NT2/D1 (cell line): ENCODE measurements at regions not wholly inside any gene's neighbourhood (a gene's known extent, or its start where the extent isn't known, plus 50 kb on each side); places are given as distances from the start of the nearest gene placed in this dataset.

Experiments used
- DNase-seq: peaks from one replicate; pipeline ENCODE4 v3.0.0-alpha.2; 2011; ENCODE audit warnings: low read depth, low spot score
- H3K27me3 ChIP-seq: 2 replicates; pipeline ENCODE4 v1.6.0; 2011; ENCODE audit warnings: mild to moderate bottlenecking; ENCODE audit not compliant: insufficient read length, insufficient read depth
- H3K36me3 ChIP-seq: 2 replicates; pipeline ENCODE4 v1.6.1; 2011; ENCODE audit warnings: mild to moderate bottlenecking, low read length, mixed read lengths; ENCODE audit not compliant: insufficient read depth, insufficient read length
- H3K4me1 ChIP-seq: 2 replicates; pipeline ENCODE4 v1.5.1; 2011; ENCODE audit not compliant: insufficient read depth, insufficient read length
- H3K4me3 ChIP-seq: 2 replicates; pipeline ENCODE4 v1.5.1; 2011; ENCODE audit warnings: low read depth; ENCODE audit not compliant: insufficient read length
- H3K9ac ChIP-seq: 2 replicates; pipeline ENCODE4 v1.6.0; 2011; ENCODE audit warnings: low read depth; ENCODE audit not compliant: insufficient read length
- H3K9me3 ChIP-seq: 2 replicates; pipeline ENCODE4 v1.5.1; 2011; ENCODE audit warnings: mild to moderate bottlenecking, low read length; ENCODE audit not compliant: insufficient read depth
- SUZ12 ChIP-seq: IDR thresholded peaks from 2 replicates; pipeline ENCODE4 v1.6.1; 2011; ENCODE audit not compliant: insufficient read length, insufficient read depth; ENCODE audit errors: extremely low read depth
- YY1 ChIP-seq: IDR thresholded peaks from 2 replicates; pipeline ENCODE4 v1.6.1; 2011; ENCODE audit not compliant: insufficient read length, insufficient read depth
- ZNF274 ChIP-seq: IDR thresholded peaks from 2 replicates; pipeline ENCODE4 v1.6.1; 2011; ENCODE audit warnings: mild to moderate bottlenecking, low read depth, low read length

- H3K9ac ChIP-seq, result no peak overlapping the region
- H3K4me3 ChIP-seq, result no peak overlapping the region
- no peaks in the 10 kb centered on the region for H3K4me1 ChIP-seq
- H3K9me3 ChIP-seq, result no peaks in the 10 kb centered on the region
- no peaks in the 10 kb centered on the region for H3K36me3 ChIP-seq
- no peak for DNase-seq
- H3K27me3 ChIP-seq, result no peaks in the 10 kb centered on the region
- no peak for TF ChIP-seq YY1
- TF ChIP-seq SUZ12, result no peak
- no peak for TF ChIP-seq ZNF274
These were observed 220.3 kb downstream of the SNX13 start for GRCh38 chr7:17719998-17720397.

- H3K9ac ChIP-seq, result no peak overlapping the region
- DNase-seq, result no peak
- no peaks in the 10 kb centered on the region for H3K27me3 ChIP-seq
- no peaks in the 10 kb centered on the region for H3K4me1 ChIP-seq
- no peak for TF ChIP-seq ZNF274
- no peak for TF ChIP-seq SUZ12
- TF ChIP-seq YY1, result no peak
- no peak overlapping the region for H3K4me3 ChIP-seq
- no peaks in the 10 kb centered on the region for H3K36me3 ChIP-seq
- H3K9me3 ChIP-seq, result no peaks in the 10 kb centered on the region
These were observed 218.5 kb downstream of the SNX13 start for GRCh38 chr7:17721736-17722285.

GRCh38 chr7:17722798-17723197 lies 217.5 kb downstream of the SNX13 start:
- no peaks in the 10 kb centered on the region for H3K27me3 ChIP-seq
- no peak overlapping the region for H3K9ac ChIP-seq
- H3K4me3 ChIP-seq, result no peak overlapping the region
- TF ChIP-seq SUZ12 (no peak), ZNF274 (no peak), YY1 (no peak)
- no peaks in the 10 kb centered on the region for H3K9me3 ChIP-seq
- no peaks in the 10 kb centered on the region for H3K4me1 ChIP-seq
- H3K36me3 ChIP-seq, result no peaks in the 10 kb centered on the region
- no peak for DNase-seq

GRCh38 chr7:17725821-17726220 lies 214.5 kb downstream of the SNX13 start:
- DNase-seq, result no peak
- H3K4me1 ChIP-seq, result no peaks in the 10 kb centered on the region
- no peaks in the 10 kb centered on the region for H3K36me3 ChIP-seq
- TF ChIP-seq YY1 (no peak), ZNF274 (no peak), SUZ12 (no peak)
- H3K9ac ChIP-seq, result no peak overlapping the region
- H3K4me3 ChIP-seq, result no peak overlapping the region
- H3K27me3 ChIP-seq, result no peaks in the 10 kb centered on the region
- H3K9me3 ChIP-seq, result no peaks in the 10 kb centered on the region

- no peaks in the 10 kb centered on the region for H3K4me1 ChIP-seq
- no peak for DNase-seq
- no peak overlapping the region for H3K4me3 ChIP-seq
- no peaks in the 10 kb centered on the region for H3K36me3 ChIP-seq
- no peak overlapping the region for H3K9ac ChIP-seq
- H3K9me3 ChIP-seq, result peaks cover 16% of the 10 kb centered on the region
- TF ChIP-seq SUZ12 (no peak), ZNF274 (no peak), YY1 (no peak)
- H3K27me3 ChIP-seq, result no peaks in the 10 kb centered on the region
These were observed 208.2 kb downstream of the SNX13 start for GRCh38 chr7:17732083-17732482.
